GM18499 (cell line): ENCODE measurements at regions not wholly inside any gene's neighbourhood (a gene's known extent, or its start where the extent isn't known, plus 50 kb on each side); places are given as distances from the start of the nearest gene placed in this dataset.
"Not testable (repeated sequence)": the region's sequence is repeated elsewhere in the genome, so short reads cannot be mapped to it uniquely, and the experiment has no call there.

ENCODE experiments used
- ATAC-seq: cut with Tn5 transposase; IDR thresholded peaks from one replicate; pipeline ENCODE4 v1.9.1; 2021; ENCODE audit warnings: moderate number of reproducible peaks; ENCODE audit not compliant: insufficient read depth, unreplicated experiment

GRCh38 chr15:100733101-100733842 is 130.9 kb downstream of the ASB7 start:
- ATAC-seq, result no peak

GRCh38 chr15:100733843-100734185 is 131.4 kb downstream of the ASB7 start:
- not testable (repeated sequence) for ATAC-seq

GRCh38 chr15:100734586-100734985 is 132.2 kb downstream of the ASB7 start:
- no peak for ATAC-seq

DNA sequence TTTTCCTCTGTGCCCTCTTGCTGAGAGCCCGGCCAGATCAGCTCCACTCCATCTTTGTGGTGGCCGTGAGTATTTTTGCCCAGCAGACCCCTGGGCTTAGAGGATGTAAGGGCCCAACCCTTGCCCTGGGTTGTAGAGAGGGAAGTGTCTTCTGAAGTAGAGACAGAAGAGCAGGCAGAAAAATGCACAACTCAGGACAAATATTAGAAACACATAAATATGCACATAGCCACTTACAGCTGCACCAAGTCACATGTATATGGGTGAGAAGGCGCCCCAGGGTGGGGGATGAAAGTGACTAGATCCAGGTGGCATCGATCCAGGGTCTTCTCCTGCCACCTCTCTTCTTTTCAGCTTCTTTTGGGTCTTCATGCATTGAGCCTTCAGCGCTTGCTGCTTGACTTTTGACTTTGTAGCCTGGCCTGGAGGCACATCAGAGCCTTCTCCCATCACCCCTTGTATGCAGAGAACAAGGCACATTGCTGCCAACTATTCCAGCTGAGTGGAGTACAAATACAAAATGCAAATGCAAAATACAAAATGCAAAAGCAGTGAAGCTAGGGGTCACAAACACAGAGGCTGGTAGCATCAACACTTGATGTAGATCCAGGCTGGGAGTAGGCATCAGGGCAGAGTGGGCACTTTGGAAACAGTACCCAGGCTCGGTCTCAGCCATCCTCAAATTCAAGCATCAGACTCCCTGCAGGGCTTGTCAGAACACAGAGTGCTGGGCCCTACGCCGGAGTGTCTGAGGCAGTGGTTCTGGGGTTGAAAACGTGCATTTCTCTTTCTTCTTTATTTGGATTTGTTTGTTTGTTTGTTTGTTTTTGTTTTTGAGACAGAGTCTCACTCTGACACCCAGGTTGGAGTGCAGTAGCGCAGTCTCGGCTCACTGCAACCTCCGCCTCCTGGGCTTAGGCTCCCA is 133.0 kb downstream of the ASB7 start:
- no peak for ATAC-seq

DNA sequence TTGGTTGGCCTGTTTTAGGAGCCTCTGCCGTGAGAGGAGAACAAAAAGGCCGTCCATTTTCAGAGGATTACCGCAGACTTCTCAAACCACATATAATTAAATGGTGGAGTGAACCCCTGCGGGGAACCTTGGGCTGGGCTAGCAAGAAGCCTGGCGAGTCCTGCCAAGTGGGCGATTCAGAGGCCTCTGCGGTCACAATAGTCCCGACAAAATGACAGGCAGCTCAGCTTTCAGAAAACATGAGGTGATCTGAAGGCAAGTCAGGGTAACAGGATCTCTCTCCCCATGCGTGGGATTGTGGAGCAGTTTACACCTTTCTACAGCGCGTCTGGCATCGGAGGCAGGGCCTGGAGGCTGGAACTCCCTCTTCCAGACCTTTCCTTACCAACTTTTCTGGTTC is 134.8 kb downstream of the ASB7 start:
- ATAC-seq, result no peak

DNA sequence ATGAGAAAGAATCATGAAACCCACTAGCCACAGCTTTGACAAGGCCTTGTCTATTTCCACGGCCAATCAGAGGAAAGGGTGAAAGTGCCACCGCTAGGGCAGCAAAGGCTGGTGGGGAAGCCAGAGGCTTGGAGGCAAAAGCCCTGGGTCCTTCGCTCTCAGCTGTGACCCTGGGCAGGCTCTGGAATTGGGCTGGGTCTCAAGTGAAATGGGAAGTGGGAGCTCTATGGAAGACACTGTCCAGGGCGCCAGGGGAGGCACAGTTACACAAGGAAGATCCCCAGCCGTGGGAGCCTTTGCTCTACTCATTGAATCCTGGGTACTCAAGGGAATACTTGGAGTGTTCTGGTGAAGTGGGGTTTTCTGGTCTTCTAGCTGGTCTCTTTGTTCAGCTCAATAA is 136.2 kb downstream of the ASB7 start:
- ATAC-seq, result no peak

- ATAC-seq, result no peak
Measured at GRCh38 chr15:100740138-100740537, 137.7 kb downstream of the ASB7 start.

DNA sequence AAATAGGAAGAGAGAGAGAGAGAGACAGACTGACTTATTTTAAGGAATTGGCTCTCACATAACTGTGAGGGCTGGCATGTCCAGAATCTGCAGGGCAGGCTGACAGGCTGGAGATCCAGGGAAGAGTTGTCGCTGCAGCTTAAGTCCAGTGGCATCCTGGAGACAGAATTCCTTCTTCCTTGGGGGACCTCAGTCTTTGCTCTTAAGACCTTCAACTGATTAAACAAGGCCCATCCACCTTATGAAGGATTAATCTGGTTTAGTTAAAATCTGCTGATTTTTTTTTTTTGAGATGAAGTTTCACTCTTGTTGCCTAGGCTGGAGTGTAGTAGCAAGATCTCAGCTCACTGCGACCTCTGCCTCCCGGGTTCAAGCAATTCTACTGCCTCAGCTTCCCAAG is 128.0 kb upstream of the ALDH1A3 start:
- no peak for ATAC-seq

DNA sequence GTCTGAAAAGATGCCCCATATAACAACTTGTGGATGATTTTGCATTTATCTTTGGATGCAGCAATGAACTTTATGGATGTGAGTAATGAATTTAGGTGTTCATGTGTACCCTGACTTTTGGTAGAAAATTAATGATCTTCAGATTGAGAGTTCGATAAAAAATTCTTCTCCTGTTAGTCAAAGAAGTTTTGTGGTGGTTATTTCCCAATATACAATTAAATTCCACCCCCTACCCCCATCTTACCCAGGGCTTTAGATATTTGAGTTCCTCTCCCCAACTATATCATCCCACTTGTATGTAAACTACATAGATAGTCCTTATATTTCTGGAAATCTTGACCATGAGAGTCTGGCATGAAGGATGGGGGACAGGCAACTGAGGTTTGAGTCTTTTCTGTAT is 126.1 kb upstream of the ALDH1A3 start:
- ATAC-seq, result no peak

DNA sequence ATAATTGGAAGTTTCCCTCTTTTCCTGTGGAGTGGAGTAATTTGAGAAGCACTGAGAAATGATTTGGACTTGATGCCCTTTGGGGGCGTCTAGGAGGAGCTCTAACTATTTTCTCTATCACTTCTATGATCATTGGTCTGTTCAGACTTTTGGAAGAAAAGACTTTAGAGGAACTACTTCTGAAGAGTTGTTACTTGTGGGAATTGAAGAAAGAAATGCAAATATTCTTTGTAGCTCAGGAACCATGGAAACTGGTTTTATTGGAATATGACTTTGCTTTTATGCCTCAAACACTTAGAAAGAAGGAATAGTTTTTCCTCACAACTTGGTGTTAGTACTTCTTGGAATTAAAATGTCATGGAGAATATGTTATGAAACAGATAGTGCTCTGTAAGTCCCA is 122.0 kb upstream of the ALDH1A3 start:
- ATAC-seq, result no peak

- no peak for ATAC-seq
Measured at GRCh38 chr15:100758555-100758954, 121.1 kb upstream of the ALDH1A3 start.

- ATAC-seq, result no peak
Measured at GRCh38 chr15:100759106-100759505, 120.5 kb upstream of the ALDH1A3 start.

GRCh38 chr15:100759698-100760356 is 119.8 kb upstream of the ALDH1A3 start:
- ATAC-seq, result no peak

- ATAC-seq, result no peak
Measured at GRCh38 chr15:100760357-100760903, 119.2 kb upstream of the ALDH1A3 start.

- no peak for ATAC-seq
Measured at GRCh38 chr15:100761290-100761935, 118.2 kb upstream of the ALDH1A3 start.

GRCh38 chr15:100762289-100762688 is 117.3 kb upstream of the ALDH1A3 start:
- ATAC-seq, result no peak

- no peak for ATAC-seq
Measured at GRCh38 chr15:100762913-100763834, 116.5 kb upstream of the ALDH1A3 start.

- ATAC-seq, result no peak
Measured at GRCh38 chr15:100763835-100764750, 115.5 kb upstream of the ALDH1A3 start.
